CD4-positive, alpha-beta T cell (primary cell): ENCODE measurements at regions not wholly inside any gene's neighbourhood (a gene's known extent, or its start where the extent isn't known, plus 50 kb on each side); places are given as distances from the start of the nearest gene placed in this dataset.

Source experiments
- ATAC-seq: fragments of 200-7000 bp; cut with Tn5 transposase; one replicate; pipeline ENCODE4 v1.10.0; 2022; ENCODE audit warnings: mild to moderate bottlenecking; ENCODE audit not compliant: poor library complexity
- CTCF ChIA-PET: fragments of 350-600 bp; sonication (Branson Sonifier 250); formaldehyde crosslinking; loops from one replicate; lab custom pipeline; 2021; ENCODE audit warnings: antibody characterized with exemption, inconsistent platforms; lab: Charles Lee
- POLR2A ChIA-PET: fragments of 350-600 bp; sonication (Branson Sonifier 250); formaldehyde crosslinking; loops from one replicate; lab custom pipeline; 2021; ENCODE audit warnings: antibody characterized with exemption, inconsistent platforms; lab: Charles Lee
- DNase-seq, 14 experiments: peaks; one replicate each; pipeline ENCODE4 v3.0.0-alpha.2; 2013 to 2020; ENCODE audit warnings: mixed read lengths in 2 of 14
- H3K27ac ChIP-seq, 2 donors: one replicate each; pipeline versions ENCODE4 v1.5.1 to v1.7.0; 2013; ENCODE audit warnings: low read length in 2 of 2, low read depth in 1 of 2, mild to moderate bottlenecking in 1 of 2
- H3K27me3 ChIP-seq, 2 experiments: 1 replicate in 1 of 2; 2 replicates in 1 of 2; pipeline versions ENCODE4 v1.6.1 to v1.7.0; 2013; ENCODE audit warnings: low read length in 2 of 2, control low read depth in 1 of 2, mild to moderate bottlenecking in 1 of 2, moderate library complexity in 1 of 2; ENCODE audit not compliant: insufficient read depth in 2 of 2, control insufficient read depth in 1 of 2
- H3K36me3 ChIP-seq: one replicate; pipeline ENCODE4 v1.6.1; 2013; ENCODE audit warnings: low read length, control low read depth; ENCODE audit not compliant: insufficient read depth
- H3K4me1 ChIP-seq: one replicate; pipeline ENCODE4 v1.6.1; 2013; ENCODE audit warnings: low read length, control low read depth; ENCODE audit not compliant: insufficient read depth
- H3K4me3 ChIP-seq: one replicate; pipeline ENCODE4 v1.5.1; 2013; ENCODE audit warnings: mild to moderate bottlenecking, low read length, moderate library complexity
- H3K9me3 ChIP-seq, 2 experiments: 1 replicate in 1 of 2; 2 replicates in 1 of 2; pipeline versions ENCODE4 v1.6.1 to v1.7.0; 2013; ENCODE audit warnings: low read length in 2 of 2, mild to moderate bottlenecking in 2 of 2, control low read depth in 1 of 2, moderate library complexity in 1 of 2; ENCODE audit not compliant: control insufficient read depth in 1 of 2, insufficient read depth in 1 of 2
- H3K27ac Mint-ChIP-seq: one replicate; pipeline ENCODE4 v1.8.0; 2020; ENCODE audit warnings: mixed read lengths
- H3K27me3 Mint-ChIP-seq: one replicate; pipeline ENCODE4 v1.8.0; 2021; ENCODE audit warnings: mixed read lengths
- H3K36me3 Mint-ChIP-seq: one replicate; pipeline ENCODE4 v1.8.0; 2021; ENCODE audit warnings: low read depth, mixed read lengths
- H3K4me1 Mint-ChIP-seq: one replicate; pipeline ENCODE4 v1.8.0; 2021; ENCODE audit warnings: low read depth, mixed read lengths
- H3K4me3 Mint-ChIP-seq: one replicate; pipeline ENCODE4 v1.8.0; 2020; ENCODE audit warnings: mild to moderate bottlenecking, mixed read lengths
- H3K9me3 Mint-ChIP-seq: one replicate; pipeline ENCODE4 v1.8.0; 2020; ENCODE audit warnings: mixed read lengths
- intact Hi-C, 2 experiments: fragments of 100-400 bp; cut with DNase I in 1 of 2; cut with micrococcal nuclease in 1 of 2; formaldehyde crosslinking; loops; one replicate each; pipeline versions ENCODE4 v1.15.1 to v1.9.0; 2023 to 2025; cut with DNase I, micrococcal nuclease
- TF ChIP-seq, protein P1 (sequence below): fragments of 200-600 bp; IDR thresholded peaks from one replicate; pipeline ENCODE4 v1.8.0; 2022; ENCODE audit warnings: antibody characterized with exemption, mild to moderate bottlenecking

- Mint-ChIP-seq H3K4me3 (no peak overlapping the region), H3K4me1 (peaks cover 25% of the 10 kb centered on the region), H3K27me3 (peaks cover 10% of the 10 kb centered on the region), H3K9me3 (no peaks in the 10 kb centered on the region), H3K36me3 (no peaks in the 10 kb centered on the region), H3K27ac (no peak overlapping the region)
- Histone ChIP-seq H3K27me3 (no peaks in the 10 kb centered on the region), H3K36me3 (no peaks in the 10 kb centered on the region), H3K27ac (no peak overlapping the region), H3K4me1 (peaks cover 5% of the 10 kb centered on the region), H3K4me3 (no peak overlapping the region), H3K9me3 (no peaks in the 10 kb centered on the region)
- ChIA-PET POLR2A (no interaction called here), CTCF (no interaction called here)
- ATAC-seq (no peak), DNase-seq (no peak)
- TF ChIP-seq, protein P1, sequence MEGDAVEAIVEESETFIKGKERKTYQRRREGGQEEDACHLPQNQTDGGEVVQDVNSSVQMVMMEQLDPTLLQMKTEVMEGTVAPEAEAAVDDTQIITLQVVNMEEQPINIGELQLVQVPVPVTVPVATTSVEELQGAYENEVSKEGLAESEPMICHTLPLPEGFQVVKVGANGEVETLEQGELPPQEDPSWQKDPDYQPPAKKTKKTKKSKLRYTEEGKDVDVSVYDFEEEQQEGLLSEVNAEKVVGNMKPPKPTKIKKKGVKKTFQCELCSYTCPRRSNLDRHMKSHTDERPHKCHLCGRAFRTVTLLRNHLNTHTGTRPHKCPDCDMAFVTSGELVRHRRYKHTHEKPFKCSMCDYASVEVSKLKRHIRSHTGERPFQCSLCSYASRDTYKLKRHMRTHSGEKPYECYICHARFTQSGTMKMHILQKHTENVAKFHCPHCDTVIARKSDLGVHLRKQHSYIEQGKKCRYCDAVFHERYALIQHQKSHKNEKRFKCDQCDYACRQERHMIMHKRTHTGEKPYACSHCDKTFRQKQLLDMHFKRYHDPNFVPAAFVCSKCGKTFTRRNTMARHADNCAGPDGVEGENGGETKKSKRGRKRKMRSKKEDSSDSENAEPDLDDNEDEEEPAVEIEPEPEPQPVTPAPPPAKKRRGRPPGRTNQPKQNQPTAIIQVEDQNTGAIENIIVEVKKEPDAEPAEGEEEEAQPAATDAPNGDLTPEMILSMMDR: no peak
- intact Hi-C loops: no loop called here
Measured at GRCh38 chr13:79196366-79196765, 209.7 kb downstream of the RBM26 start.

DNA sequence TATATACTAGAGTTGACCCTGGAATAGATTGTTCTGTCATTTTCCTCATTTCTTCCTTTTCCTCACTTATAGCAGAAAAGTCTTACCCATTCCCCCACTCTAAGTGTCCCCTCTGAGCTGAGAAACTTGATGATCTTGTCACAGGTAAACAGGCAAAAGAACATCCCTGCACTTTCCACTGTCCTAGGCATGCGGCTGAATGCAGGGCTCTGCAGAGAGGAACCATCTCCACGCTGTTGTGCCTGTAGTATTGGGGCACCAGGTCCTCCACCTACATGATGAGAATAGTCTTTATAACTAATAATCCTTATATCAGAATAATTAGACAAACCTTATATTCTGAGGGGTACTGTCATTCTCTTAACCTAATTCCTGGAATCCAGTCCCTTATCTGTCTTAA lies 211.3 kb downstream of the RBM26 start:
- H3K4me3 Mint-ChIP-seq: no peak overlapping the region
- Histone ChIP-seq H3K27ac (no peak overlapping the region), H3K4me3 (no peak overlapping the region), H3K27me3 (no peaks in the 10 kb centered on the region), H3K4me1 (peaks cover 5% of the 10 kb centered on the region), H3K9me3 (no peaks in the 10 kb centered on the region), H3K36me3 (no peaks in the 10 kb centered on the region)
- peaks cover 25% of the 10 kb centered on the region for H3K4me1 Mint-ChIP-seq
- TF ChIP-seq, protein P1: no peak
- no peaks in the 10 kb centered on the region for H3K36me3 Mint-ChIP-seq
- no peaks in the 10 kb centered on the region for H3K9me3 Mint-ChIP-seq
- intact Hi-C loops: no loop called here
- ATAC-seq (no peak), DNase-seq (no peak)
- H3K27me3 Mint-ChIP-seq: no peaks in the 10 kb centered on the region
- H3K27ac Mint-ChIP-seq: no peak overlapping the region
- ChIA-PET POLR2A (interaction anchor here (1.0 to 1.1 kb wide), 2 partner anchors 199 to 212 kb away, joined by 3 to 4 read pairs; no protein-coding TSS in a partner anchor), CTCF (interaction anchor here (1.7 kb wide), 1 partner anchor 18 kb away, joined by 4 read pairs; no protein-coding TSS in a partner anchor)

DNA sequence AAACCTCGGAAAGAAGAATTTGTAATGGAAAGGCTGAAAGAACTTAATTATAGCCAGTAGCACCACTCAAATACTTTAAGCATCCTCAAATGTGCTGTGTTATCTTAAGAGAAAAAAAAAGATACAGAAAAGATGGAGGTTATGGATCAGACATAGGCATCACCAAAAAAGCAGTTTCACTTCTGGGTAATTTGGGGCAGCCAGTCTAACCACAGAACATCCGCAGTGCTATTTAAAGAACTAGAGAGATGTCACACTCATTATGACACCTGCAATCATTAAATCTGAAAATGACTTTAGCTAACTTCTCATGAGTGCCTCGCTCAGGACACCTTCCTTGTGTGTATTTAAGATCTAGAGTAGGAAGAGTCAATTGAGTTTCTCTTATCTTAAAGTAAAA lies 211.8 kb downstream of the RBM26 start:
- TF ChIP-seq, protein P1: no peak
- POLR2A ChIA-PET: interaction anchor here (1.1 kb wide), 1 partner anchor 199 kb away, joined by 4 read pairs; no protein-coding TSS in a partner anchor
- DNase-seq: peak in 7 of 14 experiments; percentile 3 to 82 (median 9)

More for the DNA sequence above, 211.8 kb downstream of the RBM26 start:
- no peak overlapping the region for H3K27ac Mint-ChIP-seq
- peaks cover 25% of the 10 kb centered on the region for H3K4me1 Mint-ChIP-seq
- H3K4me3 Mint-ChIP-seq: no peak overlapping the region
- H3K27me3 ChIP-seq: no peaks in the 10 kb centered on the region
- no peak overlapping the region for H3K4me3 ChIP-seq
- peaks cover 5% of the 10 kb centered on the region for H3K4me1 ChIP-seq
- no peaks in the 10 kb centered on the region for H3K9me3 ChIP-seq
- no peak overlapping the region for H3K27ac ChIP-seq
- no peaks in the 10 kb centered on the region for H3K36me3 ChIP-seq
- intact Hi-C loops: no loop called here
- H3K27me3 Mint-ChIP-seq: peaks cover 2% of the 10 kb centered on the region
- ATAC-seq: peak; percentile 97
- H3K9me3 Mint-ChIP-seq: no peaks in the 10 kb centered on the region
- CTCF ChIA-PET: interaction anchor here (1.7 kb wide), 1 partner anchor 17 kb away, joined by 4 read pairs; no protein-coding TSS in a partner anchor
- H3K36me3 Mint-ChIP-seq: no peaks in the 10 kb centered on the region
